ENCODE measurements at regions not wholly inside any gene's neighbourhood (a gene's known extent, or its start where the extent isn't known, plus 50 kb on each side); places are given as distances from the start of the nearest gene placed in this dataset.

- Histone ChIP-seq H3K4me1 (ENCODE audit: control insufficient read depth, extremely low read depth, insufficient read depth, low read length) (no peaks in the 10 kb centered on the region), H4K20me1 (replicated peaks; ENCODE audit: control insufficient read depth, extremely low read depth, insufficient read depth, low read length) (no peaks in the 10 kb centered on the region), H3K4me2 (ENCODE audit: insufficient read depth, low read length) (no peak overlapping the region), H3K4me3 (replicated peaks in 1 of 3; ENCODE audit: insufficient read depth in 1 of 3, low read depth in 1 of 3, low read length in 3 of 3) (no peak overlapping the region), H3K27me3 (ENCODE audit: control insufficient read depth in 2 of 2, insufficient read depth in 2 of 2, low read length in 2 of 2) (no peaks in the 10 kb centered on the region), H3K9ac (replicated peaks; ENCODE audit: extremely low read depth, insufficient read depth, low read length) (no peak overlapping the region), H3K9me3 (replicated peaks; ENCODE audit: control insufficient read depth, insufficient read depth, low read length) (no peaks in the 10 kb centered on the region), H3K36me3 (ENCODE audit: control insufficient read depth in 2 of 2, extremely low read depth in 1 of 2, insufficient read depth in 2 of 2, low read length in 2 of 2) (no peaks in the 10 kb centered on the region), H3K79me2 (ENCODE audit: control insufficient read depth, insufficient read depth, low read length) (no peaks in the 10 kb centered on the region), H2AFZ (ENCODE audit: low read depth, low read length) (no peak overlapping the region), H3K27ac (ENCODE audit: insufficient read depth, low read depth, low read length) (no peak overlapping the region), H3K9me1 (replicated peaks; ENCODE audit: control insufficient read depth, extremely low read depth, insufficient read depth, low read length) (no peaks in the 10 kb centered on the region)
- dilution Hi-C loops (cut with MboI; ENCODE audit: extremely low pct_ligation_motif_present, low sequenced_read_pairs) (no loop called here), intact Hi-C loops (cut with micrococcal nuclease) (no loop called here)
- CTCF ChIA-PET: no interaction called here
- DNase-seq (ENCODE audit: low read depth, low spot score) (no peak), FAIRE-seq (no peak)
- POLR2A ChIA-PET: no interaction called here
- TF ChIP-seq, protein P1, sequence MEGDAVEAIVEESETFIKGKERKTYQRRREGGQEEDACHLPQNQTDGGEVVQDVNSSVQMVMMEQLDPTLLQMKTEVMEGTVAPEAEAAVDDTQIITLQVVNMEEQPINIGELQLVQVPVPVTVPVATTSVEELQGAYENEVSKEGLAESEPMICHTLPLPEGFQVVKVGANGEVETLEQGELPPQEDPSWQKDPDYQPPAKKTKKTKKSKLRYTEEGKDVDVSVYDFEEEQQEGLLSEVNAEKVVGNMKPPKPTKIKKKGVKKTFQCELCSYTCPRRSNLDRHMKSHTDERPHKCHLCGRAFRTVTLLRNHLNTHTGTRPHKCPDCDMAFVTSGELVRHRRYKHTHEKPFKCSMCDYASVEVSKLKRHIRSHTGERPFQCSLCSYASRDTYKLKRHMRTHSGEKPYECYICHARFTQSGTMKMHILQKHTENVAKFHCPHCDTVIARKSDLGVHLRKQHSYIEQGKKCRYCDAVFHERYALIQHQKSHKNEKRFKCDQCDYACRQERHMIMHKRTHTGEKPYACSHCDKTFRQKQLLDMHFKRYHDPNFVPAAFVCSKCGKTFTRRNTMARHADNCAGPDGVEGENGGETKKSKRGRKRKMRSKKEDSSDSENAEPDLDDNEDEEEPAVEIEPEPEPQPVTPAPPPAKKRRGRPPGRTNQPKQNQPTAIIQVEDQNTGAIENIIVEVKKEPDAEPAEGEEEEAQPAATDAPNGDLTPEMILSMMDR (IDR thresholded peaks at IDR 0.05; ENCODE audit: extremely low read depth in 1 of 2, insufficient read depth in 1 of 2, low read depth in 1 of 2, low read length in 2 of 2): no peak
- TF ChIP-seq POLR2A (IDR thresholded peaks at IDR 0.05; ENCODE audit: low read depth, low read length) (no peak), GATA2 (IDR thresholded peaks at IDR 0.05; ENCODE audit: insufficient read depth, insufficient read length, low read depth, low read length) (no peak), POLR2AphosphoS5 (IDR thresholded peaks at IDR 0.05; ENCODE audit: insufficient read depth, low read depth, low read length) (no peak), MYC (IDR thresholded peaks at IDR 0.05; ENCODE audit: low read depth, low read length) (no peak), JUN (IDR thresholded peaks at IDR 0.05; ENCODE audit: borderline replicate concordance, insufficient read depth, insufficient read length, low read depth) (no peak), FOS (IDR thresholded peaks at IDR 0.05; ENCODE audit: borderline replicate concordance, insufficient read depth, low read length) (no peak), EZH2 (IDR thresholded peaks at IDR 0.05; ENCODE audit: borderline replicate concordance, low read depth, low read length, severe bottlenecking) (no peak)
- TF ChIP-seq, protein P2, sequence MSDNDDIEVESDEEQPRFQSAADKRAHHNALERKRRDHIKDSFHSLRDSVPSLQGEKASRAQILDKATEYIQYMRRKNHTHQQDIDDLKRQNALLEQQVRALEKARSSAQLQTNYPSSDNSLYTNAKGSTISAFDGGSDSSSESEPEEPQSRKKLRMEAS (IDR thresholded peaks at IDR 0.05; ENCODE audit: insufficient read depth, insufficient read length): no peak
- no TSS peak for BruUV-seq (replicated peaks)
These were observed 157.3 kb upstream of the MTPN start for GRCh38 chr7:136134503-136134902.

Measured in endothelial cell of umbilical vein (primary cell).